B cell (primary cell): ENCODE measurements at regions not wholly inside any gene's neighbourhood (a gene's known extent, or its start where the extent isn't known, plus 50 kb on each side); places are given as distances from the start of the nearest gene placed in this dataset.

ENCODE experiments used
- CTCF ChIP-seq: fragments of 200-600 bp; IDR thresholded peaks from one replicate; pipeline ENCODE4 v1.8.0; 2022; ENCODE audit warnings: antibody characterized with exemption, mild to moderate bottlenecking
- EZH2 ChIP-seq: IDR thresholded peaks from 2 replicates; pipeline ENCODE4 v1.6.1; 2012; ENCODE audit warnings: borderline replicate concordance, low read depth, mild to moderate bottlenecking, moderate library complexity, low read length; ENCODE audit not compliant: insufficient read depth, poor library complexity, severe bottlenecking

- no peak for TF ChIP-seq CTCF
- no peak for TF ChIP-seq EZH2
These were observed 331.8 kb downstream of the FOXO1 start for GRCh38 chr13:40334616-40335015.
